ENCODE measurements at regions not wholly inside any gene's neighbourhood (a gene's known extent, or its start where the extent isn't known, plus 50 kb on each side); places are given as distances from the start of the nearest gene placed in this dataset.

DNA sequence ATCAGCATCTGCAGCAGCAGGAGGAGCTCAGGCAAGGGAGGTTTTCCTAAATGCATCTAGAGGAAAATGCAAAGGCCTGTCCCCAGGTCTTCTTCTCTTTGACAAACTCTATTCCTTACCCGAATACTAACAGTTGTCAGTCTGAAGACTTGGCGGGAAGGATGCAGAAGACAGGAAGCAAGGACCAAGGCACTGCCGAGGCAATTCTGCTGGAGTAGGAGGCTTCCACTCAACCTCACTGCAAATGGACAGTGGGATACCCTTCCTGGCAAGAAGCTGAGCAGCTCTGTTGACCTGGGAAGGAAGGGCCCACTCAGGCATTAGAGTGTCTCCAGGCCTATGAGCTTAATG, 373.0 kb downstream of the CCSER2 start:
- 65 to 76% methylated on average over 3 of the region's 3 CpGs for WGBS, 2 donors
- DNase-seq (no peak), ATAC-seq (no peak)
- Histone ChIP-seq H3K9me3 (no peaks in the 10 kb centered on the region), H3K27me3 (no peaks in the 10 kb centered on the region), H3K4me1 (no peaks in the 10 kb centered on the region), H3K27ac (no peak overlapping the region), H3K36me3 (replicated peaks in 1 of 2; ENCODE audit: insufficient read depth in 1 of 2, low read depth in 2 of 2) (no peaks in the 10 kb centered on the region), H3K4me3 (no peak overlapping the region)
- intact Hi-C loops (cut with DNase I) = no loop called here
- TF ChIP-seq, protein P1, sequence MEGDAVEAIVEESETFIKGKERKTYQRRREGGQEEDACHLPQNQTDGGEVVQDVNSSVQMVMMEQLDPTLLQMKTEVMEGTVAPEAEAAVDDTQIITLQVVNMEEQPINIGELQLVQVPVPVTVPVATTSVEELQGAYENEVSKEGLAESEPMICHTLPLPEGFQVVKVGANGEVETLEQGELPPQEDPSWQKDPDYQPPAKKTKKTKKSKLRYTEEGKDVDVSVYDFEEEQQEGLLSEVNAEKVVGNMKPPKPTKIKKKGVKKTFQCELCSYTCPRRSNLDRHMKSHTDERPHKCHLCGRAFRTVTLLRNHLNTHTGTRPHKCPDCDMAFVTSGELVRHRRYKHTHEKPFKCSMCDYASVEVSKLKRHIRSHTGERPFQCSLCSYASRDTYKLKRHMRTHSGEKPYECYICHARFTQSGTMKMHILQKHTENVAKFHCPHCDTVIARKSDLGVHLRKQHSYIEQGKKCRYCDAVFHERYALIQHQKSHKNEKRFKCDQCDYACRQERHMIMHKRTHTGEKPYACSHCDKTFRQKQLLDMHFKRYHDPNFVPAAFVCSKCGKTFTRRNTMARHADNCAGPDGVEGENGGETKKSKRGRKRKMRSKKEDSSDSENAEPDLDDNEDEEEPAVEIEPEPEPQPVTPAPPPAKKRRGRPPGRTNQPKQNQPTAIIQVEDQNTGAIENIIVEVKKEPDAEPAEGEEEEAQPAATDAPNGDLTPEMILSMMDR (IDR thresholded peaks at IDR 0.05) = no peak
- no peak for TF ChIP-seq POLR2A (IDR thresholded peaks at IDR 0.05)

DNA sequence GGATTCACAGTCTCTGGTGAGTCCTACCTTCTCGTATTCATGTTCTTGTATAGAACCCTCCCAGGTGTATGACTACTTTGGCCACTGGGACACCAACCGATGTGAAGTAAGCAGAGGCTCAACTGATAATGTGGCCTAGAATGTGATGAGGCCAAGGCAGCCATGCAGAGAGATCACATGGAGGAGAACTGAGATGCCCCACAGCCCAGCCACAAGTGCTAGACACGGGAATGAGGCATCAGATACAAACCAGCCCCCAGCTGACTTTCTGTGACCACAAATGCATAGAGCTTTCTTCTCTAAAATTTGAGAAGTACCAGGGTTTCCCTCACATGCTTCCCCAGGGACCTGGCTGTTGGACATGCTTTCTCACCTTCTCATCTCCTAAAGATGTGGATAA, 375.7 kb downstream of the CCSER2 start:
- no peak overlapping the region for H3K27ac ChIP-seq
- no peak overlapping the region for H3K4me3 ChIP-seq
- DNase-seq = no peak
- intact Hi-C loops (cut with DNase I) = no loop called here
- ATAC-seq = no peak
- H3K36me3 ChIP-seq (replicated peaks in 1 of 2; ENCODE audit: insufficient read depth in 1 of 2, low read depth in 2 of 2) = no peaks in the 10 kb centered on the region
- WGBS, 2 donors = 71 to 84% methylated on average over 2 to 3 of the region's 3 CpGs
- TF ChIP-seq, protein P1 (IDR thresholded peaks at IDR 0.05) = no peak
- TF ChIP-seq POLR2A (IDR thresholded peaks at IDR 0.05) = no peak
- no peaks in the 10 kb centered on the region for H3K27me3 ChIP-seq
- no peaks in the 10 kb centered on the region for H3K4me1 ChIP-seq
- H3K9me3 ChIP-seq = no peaks in the 10 kb centered on the region

DNA sequence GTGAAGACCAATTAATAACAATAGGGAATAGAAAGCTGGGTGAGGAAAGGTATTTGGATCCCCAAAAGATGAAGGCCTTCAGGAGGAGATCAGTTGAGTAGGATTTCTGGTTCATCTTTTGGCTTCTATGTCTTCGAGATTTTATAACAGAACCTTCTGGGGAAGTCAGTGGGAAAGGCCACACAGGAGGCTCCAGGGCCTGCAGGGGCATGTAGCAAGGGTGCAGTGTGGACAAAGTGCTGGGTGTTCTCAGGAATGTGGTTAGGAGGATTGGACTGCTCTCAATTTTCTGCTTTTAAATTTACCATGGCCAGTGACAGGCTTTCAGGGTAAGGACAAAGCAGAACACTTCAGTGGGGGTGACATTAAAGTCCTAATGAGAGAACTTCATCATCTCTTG, 378.0 kb downstream of the CCSER2 start:
- ATAC-seq (no peak), DNase-seq (no peak)
- H3K4me3 ChIP-seq = no peak overlapping the region
- intact Hi-C loops (cut with DNase I) = no loop called here
- no peak overlapping the region for H3K27ac ChIP-seq
- no peaks in the 10 kb centered on the region for H3K27me3 ChIP-seq
- TF ChIP-seq, protein P1 (IDR thresholded peaks at IDR 0.05) = no peak
- TF ChIP-seq POLR2A (IDR thresholded peaks at IDR 0.05) = no peak
- 58 to 64% methylated on average over 1 of the region's 1 CpG for WGBS, 2 donors
- H3K4me1 ChIP-seq = no peaks in the 10 kb centered on the region
- no peaks in the 10 kb centered on the region for H3K36me3 ChIP-seq (replicated peaks in 1 of 2; ENCODE audit: insufficient read depth in 1 of 2, low read depth in 2 of 2)
- H3K9me3 ChIP-seq = no peaks in the 10 kb centered on the region

DNA sequence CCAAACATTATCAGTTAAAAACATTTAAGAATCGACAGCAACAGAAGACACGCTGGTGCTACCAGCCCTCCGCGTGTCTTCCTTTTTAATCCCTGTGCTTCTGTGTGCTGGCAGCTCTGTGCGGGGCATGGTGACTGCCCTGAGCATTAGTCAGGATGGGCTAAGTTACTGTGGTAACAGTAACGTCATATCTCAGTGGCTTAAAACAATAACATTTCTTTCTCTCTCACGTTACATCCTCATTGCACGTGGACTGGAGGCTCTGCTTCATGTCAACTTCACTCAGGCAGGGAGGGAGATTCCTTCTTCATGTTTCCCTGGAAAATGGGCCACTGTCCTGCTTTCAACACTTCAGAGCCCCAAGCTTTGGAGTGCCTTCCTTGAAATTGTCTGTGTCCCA, 378.5 kb downstream of the CCSER2 start:
- no peak for TF ChIP-seq POLR2A (IDR thresholded peaks at IDR 0.05)
- TF ChIP-seq, protein P1 (IDR thresholded peaks at IDR 0.05) = no peak
- no peaks in the 10 kb centered on the region for H3K27me3 ChIP-seq
- H3K9me3 ChIP-seq = no peaks in the 10 kb centered on the region
- H3K4me1 ChIP-seq = no peaks in the 10 kb centered on the region
- ATAC-seq (no peak), DNase-seq (no peak)
- H3K36me3 ChIP-seq (replicated peaks in 1 of 2; ENCODE audit: insufficient read depth in 1 of 2, low read depth in 2 of 2) = no peaks in the 10 kb centered on the region
- H3K4me3 ChIP-seq = no peak overlapping the region
- WGBS, 2 donors = 69 to 77% methylated on average over 8 of the region's 8 CpGs
- intact Hi-C loops (cut with DNase I) = no loop called here
- H3K27ac ChIP-seq = no peak overlapping the region

DNA sequence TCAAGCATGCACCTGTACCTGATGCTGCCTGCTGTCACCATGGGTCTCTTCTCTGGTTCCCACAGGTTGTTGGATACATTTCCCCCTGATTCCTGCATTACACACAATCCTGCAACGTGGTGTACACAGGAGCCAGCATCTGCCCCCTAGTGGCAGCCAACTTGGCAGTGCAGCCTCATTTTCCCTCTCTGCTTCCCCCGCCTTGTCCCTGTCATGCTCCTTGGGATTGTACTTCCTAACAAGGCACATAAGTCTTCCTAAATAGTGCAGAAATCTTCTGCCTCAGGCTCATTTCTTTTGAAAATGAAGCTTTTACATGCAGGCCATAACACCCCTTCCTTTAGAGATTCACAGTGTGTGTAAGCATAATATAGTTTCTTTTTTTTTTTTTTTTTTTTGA, 387.5 kb downstream of the CCSER2 start:
- DNase-seq (no peak), ATAC-seq (no peak)
- H3K4me1 ChIP-seq = no peaks in the 10 kb centered on the region
- no peaks in the 10 kb centered on the region for H3K9me3 ChIP-seq
- H3K27me3 ChIP-seq = no peaks in the 10 kb centered on the region
- no peak overlapping the region for H3K4me3 ChIP-seq
- no peaks in the 10 kb centered on the region for H3K36me3 ChIP-seq (replicated peaks in 1 of 2; ENCODE audit: insufficient read depth in 1 of 2, low read depth in 2 of 2)
- TF ChIP-seq, protein P1 (IDR thresholded peaks at IDR 0.05) = peak in 1 of 7 experiments; percentile 19
- no peak for TF ChIP-seq POLR2A (IDR thresholded peaks at IDR 0.05)
- 43 to 44% methylated on average over 2 of the region's 2 CpGs for WGBS, 2 donors
- no peak overlapping the region for H3K27ac ChIP-seq
- intact Hi-C loops (cut with DNase I) = no loop called here
